ENCODE measurements at regions not wholly inside any gene's neighbourhood (a gene's known extent, or its start where the extent isn't known, plus 50 kb on each side); places are given as distances from the start of the nearest gene placed in this dataset.

DNA sequence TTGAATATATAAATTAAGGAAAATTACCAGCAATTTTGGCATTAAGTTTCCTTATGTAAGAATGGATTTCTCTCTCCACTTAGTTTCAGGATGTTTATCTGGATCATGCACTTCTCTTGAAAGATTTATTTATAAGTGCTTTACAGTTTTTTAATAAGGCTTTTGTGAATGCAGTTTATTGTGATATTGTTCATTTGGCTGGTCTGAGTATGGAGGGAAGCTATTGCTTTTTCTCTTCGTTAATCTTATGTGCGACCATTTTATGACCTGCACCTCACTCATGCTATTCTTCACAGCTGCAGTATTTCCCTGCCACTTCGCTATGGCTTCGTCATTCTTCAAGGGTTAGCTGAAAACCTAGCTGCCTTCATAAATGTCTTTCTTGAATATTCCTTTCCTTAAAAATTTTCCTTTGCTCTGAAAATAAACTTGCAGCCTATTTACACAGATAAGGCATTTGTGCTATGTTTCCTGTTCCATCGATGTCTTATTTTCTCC lies 233.4 kb downstream of the SOCS6 start (continued):
- TF ChIP-seq JARID2 (CRISPR knock-in tag; IDR thresholded peaks at IDR 0.05; ENCODE audit: insufficient replicate concordance) (no peak), ZNF350 (CRISPR knock-in tag; IDR thresholded peaks at IDR 0.05; ENCODE audit: borderline replicate concordance, low read depth) (no peak), ZFP36L2 (CRISPR knock-in tag; IDR thresholded peaks at IDR 0.05) (no peak)

- Histone ChIP-seq H3K79me2 (ENCODE audit: insufficient read depth, low read length) (no peaks in the 10 kb centered on the region), H4K20me1 (ENCODE audit: insufficient read depth, low read length) (no peaks in the 10 kb centered on the region), H3K9me3 (ENCODE audit: low read length) (no peaks in the 10 kb centered on the region), H3K4me2 (ENCODE audit: low read depth, low read length) (no peak overlapping the region), H3K27me3 (ENCODE audit: control insufficient read depth in 1 of 2, insufficient read depth in 2 of 2, low read length in 2 of 2) (0 out of 5 replicates have a peak, but pooled peaks cover 0 to 3% of the 10 kb centered on the region in 2 experiments), H3K4me3 (replicated peaks in 1 of 3; ENCODE audit: insufficient read depth in 1 of 3, low read depth in 2 of 3, low read length in 3 of 3) (no peak overlapping the region), H3K27ac (ENCODE audit: extremely low read length, insufficient read depth, low read length) (no peak overlapping the region), H3K36me3 (replicated peaks in 1 of 2; ENCODE audit: control insufficient read depth in 1 of 2, insufficient read depth in 2 of 2, low read length in 2 of 2) (no peaks in the 10 kb centered on the region), H3K4me1 (ENCODE audit: insufficient read depth, low read length) (peaks cover 17% of the 10 kb centered on the region), H3K9ac (ENCODE audit: insufficient read depth, low read depth, low read length) (no peak overlapping the region), H2AFZ (ENCODE audit: low read length) (no peak overlapping the region)
- ChIA-PET CTCF (ENCODE audit: low intra/inter-chr PET ratio, low total read pairs) (no interaction called here), POLR2A (no interaction called here)
- FAIRE-seq = no peak
- ATAC-seq = no peak
- intact Hi-C loops (cut with micrococcal nuclease; ENCODE audit: unreplicated experiment) (no loop called here), in situ Hi-C loops (cut with HindIII; ENCODE audit: extremely low pct_ligation_motif_present, low pct_unique_long_range_greater_than_20kb) (no loop called here)
- WGBS (ENCODE audit: low lambda C conversion rate) = 0% methylated on average over 1 of the region's 1 CpG
- no peak for DNase-seq (ENCODE audit: low spot score)
- BruUV-seq (replicated peaks) = no TSS peak
- TF ChIP-seq LBX2 (CRISPR knock-in tag; IDR thresholded peaks at IDR 0.05; ENCODE audit: borderline replicate concordance) (no peak), ZNF3 (CRISPR knock-in tag; IDR thresholded peaks at IDR 0.05) (no peak), CENPT (CRISPR knock-in tag; IDR thresholded peaks at IDR 0.05; ENCODE audit: low read depth) (no peak), CBFB (CRISPR knock-in tag; IDR thresholded peaks at IDR 0.05) (no peak), AKNA (CRISPR knock-in tag; IDR thresholded peaks at IDR 0.05; ENCODE audit: borderline replicate concordance) (no peak), ZBTB1 (CRISPR knock-in tag; IDR thresholded peaks at IDR 0.05; ENCODE audit: borderline replicate concordance) (no peak), ZNF350 (CRISPR knock-in tag; IDR thresholded peaks at IDR 0.05; ENCODE audit: borderline replicate concordance, low read depth) (no peak), NFE2 (CRISPR knock-in tag; IDR thresholded peaks at IDR 0.05) (no peak), RBM22 (optimal IDR thresholded peaks at IDR 0.05; ENCODE audit: low read length) (no peak), ZBTB42 (CRISPR knock-in tag; IDR thresholded peaks at IDR 0.05) (no peak), NFKBIZ (CRISPR knock-in tag; IDR thresholded peaks at IDR 0.05) (no peak), KLF11 (CRISPR knock-in tag; IDR thresholded peaks at IDR 0.05) (no peak), ATF4 (CRISPR knock-in tag; IDR thresholded peaks at IDR 0.05) (no peak)
- TF ChIP-seq, protein P1, sequence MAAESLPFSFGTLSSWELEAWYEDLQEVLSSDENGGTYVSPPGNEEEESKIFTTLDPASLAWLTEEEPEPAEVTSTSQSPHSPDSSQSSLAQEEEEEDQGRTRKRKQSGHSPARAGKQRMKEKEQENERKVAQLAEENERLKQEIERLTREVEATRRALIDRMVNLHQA (CRISPR knock-in tag; IDR thresholded peaks at IDR 0.05) = no peak
- TF ChIP-seq, protein P2, sequence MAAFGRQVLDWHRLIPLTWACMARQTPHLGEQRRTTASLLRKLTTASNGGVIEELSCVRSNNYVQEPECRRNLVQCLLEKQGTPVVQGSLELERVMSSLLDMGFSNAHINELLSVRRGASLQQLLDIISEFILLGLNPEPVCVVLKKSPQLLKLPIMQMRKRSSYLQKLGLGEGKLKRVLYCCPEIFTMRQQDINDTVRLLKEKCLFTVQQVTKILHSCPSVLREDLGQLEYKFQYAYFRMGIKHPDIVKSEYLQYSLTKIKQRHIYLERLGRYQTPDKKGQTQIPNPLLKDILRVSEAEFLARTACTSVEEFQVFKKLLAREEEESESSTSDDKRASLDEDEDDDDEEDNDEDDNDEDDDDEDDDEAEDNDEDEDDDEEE (CRISPR knock-in tag; IDR thresholded peaks at IDR 0.05) = no peak
These were observed 232.0 kb downstream of the SOCS6 start for GRCh38 chr18:70520867-70521266.

All from HepG2 (cell line).